Esophagus muscularis mucosa (tissue), 4 donors: ENCODE measurements at regions not wholly inside any gene's neighbourhood (a gene's known extent, or its start where the extent isn't known, plus 50 kb on each side); places are given as distances from the start of the nearest gene placed in this dataset.

ENCODE experiments used
- DNase-seq: peaks from one replicate; pipeline ENCODE4 v3.0.0-alpha.2; 2017; ENCODE audit errors: extremely low spot score
- H3K27ac ChIP-seq, 4 donors: fragments of 200-600 bp; sonication (generic); replicated peaks in 1 of 4; 1 replicate in 3 of 4; 2 replicates in 1 of 4; pipeline ENCODE4 v1.5.1; 2016 to 2019; ENCODE audit warnings: mild to moderate bottlenecking in 1 of 4
- H3K27me3 ChIP-seq, 4 donors: fragments of 200-600 bp; sonication (generic); one replicate each; pipeline versions ENCODE4 v1.5.1 to v1.6.0; 2016 to 2019
- H3K36me3 ChIP-seq, 4 donors: fragments of 200-600 bp; sonication (generic); one replicate each; pipeline ENCODE4 v1.5.1; 2016 to 2019
- H3K4me1 ChIP-seq, 4 donors: fragments of 200-600 bp; sonication (generic); one replicate each; pipeline ENCODE4 v1.5.1; 2016 to 2019
- H3K4me3 ChIP-seq, 4 donors: fragments of 200-600 bp; sonication (generic); 1 replicate in 2 of 4; 2 replicates in 2 of 4; pipeline ENCODE4 v1.5.1; 2016 to 2019; ENCODE audit warnings: mild to moderate bottlenecking in 4 of 4, moderate library complexity in 1 of 4
- H3K9me3 ChIP-seq, 4 donors: fragments of 200-600 bp; sonication (generic); 1 replicate in 3 of 4; 2 replicates in 1 of 4; pipeline ENCODE4 v1.5.1; 2016 to 2019
- EP300 ChIP-seq: sonication (generic); formaldehyde crosslinking; IDR thresholded peaks from one replicate; pipeline ENCODE4 v1.6.1; 2017; ENCODE audit warnings: antibody characterized with exemption
- POLR2A ChIP-seq: fragments of 450-650 bp; IDR thresholded peaks from one replicate; pipeline ENCODE4 v1.6.1; 2017; ENCODE audit warnings: antibody characterized with exemption, moderate library complexity, mild to moderate bottlenecking, low read depth
- POLR2AphosphoS5 ChIP-seq, 2 donors: sonication (generic); formaldehyde crosslinking; IDR thresholded peaks; one replicate each; pipeline ENCODE4 v1.6.1; 2017; ENCODE audit warnings: antibody characterized with exemption in 2 of 2
- WGBS: methylation state at CpG from one replicate; pipeline ENCODE4 v1.1.5; 2018; 5-methylcytosine and 5-hydroxymethylcytosine counted together
- intact Hi-C: fragments of 100-400 bp; cut with DNase I; formaldehyde crosslinking; loops from one replicate; pipeline ENCODE4 v1.15.1; 2023
- TF ChIP-seq, protein P1 (sequence below), 3 experiments: fragments of 200-600 bp in 2 of 3; fragments of 450-650 bp in 1 of 3; sonication (generic) in 2 of 3; IDR thresholded peaks; one replicate each; pipeline ENCODE4 v1.5.1; 2017 to 2019; ENCODE audit warnings: antibody characterized with exemption in 3 of 3, mild to moderate bottlenecking in 2 of 3, moderate library complexity in 1 of 3

- no peak for DNase-seq
- WGBS = 79% methylated on average over 1 of the region's 1 CpG
- Histone ChIP-seq H3K36me3 (no peaks in the 10 kb centered on the region), H3K27ac (no peak overlapping the region), H3K9me3 (no peaks in the 10 kb centered on the region), H3K27me3 (no peaks in the 10 kb centered on the region), H3K4me1 (no peaks in the 10 kb centered on the region), H3K4me3 (no peak overlapping the region)
- intact Hi-C loops = no loop called here
- TF ChIP-seq, protein P1, sequence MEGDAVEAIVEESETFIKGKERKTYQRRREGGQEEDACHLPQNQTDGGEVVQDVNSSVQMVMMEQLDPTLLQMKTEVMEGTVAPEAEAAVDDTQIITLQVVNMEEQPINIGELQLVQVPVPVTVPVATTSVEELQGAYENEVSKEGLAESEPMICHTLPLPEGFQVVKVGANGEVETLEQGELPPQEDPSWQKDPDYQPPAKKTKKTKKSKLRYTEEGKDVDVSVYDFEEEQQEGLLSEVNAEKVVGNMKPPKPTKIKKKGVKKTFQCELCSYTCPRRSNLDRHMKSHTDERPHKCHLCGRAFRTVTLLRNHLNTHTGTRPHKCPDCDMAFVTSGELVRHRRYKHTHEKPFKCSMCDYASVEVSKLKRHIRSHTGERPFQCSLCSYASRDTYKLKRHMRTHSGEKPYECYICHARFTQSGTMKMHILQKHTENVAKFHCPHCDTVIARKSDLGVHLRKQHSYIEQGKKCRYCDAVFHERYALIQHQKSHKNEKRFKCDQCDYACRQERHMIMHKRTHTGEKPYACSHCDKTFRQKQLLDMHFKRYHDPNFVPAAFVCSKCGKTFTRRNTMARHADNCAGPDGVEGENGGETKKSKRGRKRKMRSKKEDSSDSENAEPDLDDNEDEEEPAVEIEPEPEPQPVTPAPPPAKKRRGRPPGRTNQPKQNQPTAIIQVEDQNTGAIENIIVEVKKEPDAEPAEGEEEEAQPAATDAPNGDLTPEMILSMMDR (IDR thresholded peaks at IDR 0.05) = no peak
Observed at GRCh38 chr5:35312267-35312666, 82.0 kb upstream of the PRLR start.

DNA sequence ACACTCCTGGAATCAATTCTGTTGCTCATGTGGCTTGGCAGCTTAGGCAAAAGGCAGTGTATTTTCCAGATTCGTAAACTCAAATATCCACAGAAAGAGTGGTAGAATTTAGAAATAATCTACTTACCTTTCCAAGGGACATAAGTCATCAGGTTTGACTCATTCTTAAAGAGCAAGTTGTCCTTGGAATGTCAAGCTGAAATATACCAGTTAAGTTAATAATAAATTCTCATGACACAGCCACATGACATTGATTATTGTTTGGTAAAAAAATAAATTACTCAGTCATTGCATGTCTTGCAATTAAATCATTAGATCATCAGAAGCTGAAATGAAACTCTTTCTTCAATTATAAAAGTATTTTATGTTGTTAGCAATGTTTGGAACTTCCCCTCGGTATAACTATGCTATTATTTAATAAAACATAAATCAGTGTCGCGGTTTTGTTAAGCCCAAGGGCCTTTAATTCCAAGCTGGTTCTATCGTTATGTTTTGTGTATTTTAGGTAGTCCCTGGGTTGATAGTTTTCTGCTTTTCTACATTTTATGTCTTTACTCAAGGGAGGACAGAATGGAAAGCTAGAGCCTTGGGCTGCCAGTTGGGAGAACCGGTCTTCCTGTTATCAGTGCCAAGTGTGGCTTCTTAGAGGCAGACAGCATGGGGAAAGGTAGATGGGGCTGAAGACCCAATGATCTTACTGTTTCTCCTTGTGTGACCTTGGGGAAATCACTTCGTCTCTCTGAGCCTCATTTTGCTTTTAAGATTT is 79.3 kb upstream of the PRLR start:
- Histone ChIP-seq H3K9me3 (no peaks in the 10 kb centered on the region), H3K27ac (no peak overlapping the region), H3K4me1 (no peaks in the 10 kb centered on the region), H3K4me3 (no peak overlapping the region), H3K27me3 (no peaks in the 10 kb centered on the region), H3K36me3 (no peaks in the 10 kb centered on the region)
- no peak for TF ChIP-seq POLR2A
- TF ChIP-seq, protein P1 (IDR thresholded peaks at IDR 0.05) = no peak
- no peak for TF ChIP-seq POLR2AphosphoS5 (IDR thresholded peaks at IDR 0.05)
- no peak for TF ChIP-seq EP300
- intact Hi-C loops = no loop called here
- DNase-seq = no peak
- WGBS = 81% methylated on average over 7 of the region's 7 CpGs

DNA sequence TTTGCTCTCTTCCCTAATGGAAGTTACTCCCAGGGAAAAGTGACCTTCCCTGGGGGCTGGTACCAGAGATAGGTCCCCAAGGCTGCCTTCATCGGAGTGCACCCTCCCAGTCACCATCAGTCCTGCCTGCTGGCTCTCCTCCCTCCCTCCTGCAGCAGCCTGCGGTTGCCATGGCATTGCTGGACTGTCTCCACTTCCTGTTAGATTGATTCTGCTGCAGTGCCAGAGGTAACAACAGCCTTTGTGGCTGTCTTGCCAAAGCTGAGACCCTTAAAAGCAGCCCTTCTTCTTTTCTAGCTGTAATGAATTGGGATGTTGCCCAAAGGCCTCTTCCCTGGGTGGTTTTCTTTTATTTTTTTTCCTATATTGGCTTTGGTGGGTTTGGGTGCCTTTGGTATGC is 78.1 kb upstream of the PRLR start:
- no peak overlapping the region for H3K4me3 ChIP-seq
- no peaks in the 10 kb centered on the region for H3K27me3 ChIP-seq
- H3K9me3 ChIP-seq = no peaks in the 10 kb centered on the region
- no peak overlapping the region for H3K27ac ChIP-seq
- H3K36me3 ChIP-seq = no peaks in the 10 kb centered on the region
- 88% methylated on average over 2 of the region's 2 CpGs for WGBS
- H3K4me1 ChIP-seq = no peaks in the 10 kb centered on the region
- TF ChIP-seq EP300 (no peak), POLR2A (no peak), POLR2AphosphoS5 (IDR thresholded peaks at IDR 0.05) (no peak)
- TF ChIP-seq, protein P1 (IDR thresholded peaks at IDR 0.05) = no peak
- DNase-seq = no peak
- intact Hi-C loops = no loop called here

DNA sequence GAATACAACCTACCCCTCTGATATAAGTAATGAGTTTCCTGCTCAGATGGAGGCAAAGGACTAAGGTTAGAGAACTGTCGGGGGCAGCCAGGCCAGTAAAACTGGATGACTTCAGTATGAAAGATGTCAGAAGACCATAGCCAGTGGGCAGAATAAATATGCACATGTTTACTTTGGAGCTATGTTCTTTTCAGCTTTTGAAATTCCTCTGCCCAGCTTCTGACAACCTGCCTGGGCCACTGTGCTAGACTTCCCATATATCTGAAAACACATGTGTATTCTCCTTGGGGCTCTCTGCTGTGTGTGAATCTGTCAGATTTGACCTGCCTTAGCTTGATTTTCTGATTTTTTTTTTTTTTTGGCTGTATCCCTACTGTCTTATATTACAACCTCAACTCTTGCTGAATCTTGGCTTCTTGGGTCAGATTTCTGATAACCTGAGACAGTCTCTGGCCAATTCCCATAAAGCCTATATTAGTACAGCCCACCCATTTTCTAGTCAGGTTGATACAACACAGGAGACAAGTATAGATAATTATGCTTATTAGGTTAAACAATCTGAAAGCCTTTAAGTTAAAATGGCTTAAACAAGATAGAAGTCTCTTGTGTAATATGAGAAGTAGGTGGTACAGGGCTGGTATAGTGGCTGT is 76.6 kb upstream of the PRLR start:
- Histone ChIP-seq H3K4me1 (no peaks in the 10 kb centered on the region), H3K27me3 (no peaks in the 10 kb centered on the region), H3K4me3 (no peak overlapping the region), H3K36me3 (no peaks in the 10 kb centered on the region), H3K9me3 (no peaks in the 10 kb centered on the region), H3K27ac (no peak overlapping the region)
- no peak for DNase-seq
- 94% methylated on average over 1 of the region's 1 CpG for WGBS
- intact Hi-C loops = no loop called here
- TF ChIP-seq, protein P1 (IDR thresholded peaks at IDR 0.05) = no peak
- no peak for TF ChIP-seq POLR2A
- TF ChIP-seq EP300 = no peak
- TF ChIP-seq POLR2AphosphoS5 (IDR thresholded peaks at IDR 0.05) = no peak
